22Rv1 (cell line): ENCODE measurements at regions not wholly inside any gene's neighbourhood (a gene's known extent, or its start where the extent isn't known, plus 50 kb on each side); places are given as distances from the start of the nearest gene placed in this dataset.

Experiments
- ZFX ChIP-seq: fragments of 450-650 bp; IDR thresholded peaks from 2 replicates; pipeline ENCODE4 v1.6.1; 2017; ENCODE audit warnings: antibody characterized with exemption, borderline replicate concordance
- TF ChIP-seq, protein P1 (sequence below): fragments of 450-650 bp; IDR thresholded peaks from 2 replicates; pipeline ENCODE4 v1.5.1; 2017; ENCODE audit warnings: mild to moderate bottlenecking

DNA sequence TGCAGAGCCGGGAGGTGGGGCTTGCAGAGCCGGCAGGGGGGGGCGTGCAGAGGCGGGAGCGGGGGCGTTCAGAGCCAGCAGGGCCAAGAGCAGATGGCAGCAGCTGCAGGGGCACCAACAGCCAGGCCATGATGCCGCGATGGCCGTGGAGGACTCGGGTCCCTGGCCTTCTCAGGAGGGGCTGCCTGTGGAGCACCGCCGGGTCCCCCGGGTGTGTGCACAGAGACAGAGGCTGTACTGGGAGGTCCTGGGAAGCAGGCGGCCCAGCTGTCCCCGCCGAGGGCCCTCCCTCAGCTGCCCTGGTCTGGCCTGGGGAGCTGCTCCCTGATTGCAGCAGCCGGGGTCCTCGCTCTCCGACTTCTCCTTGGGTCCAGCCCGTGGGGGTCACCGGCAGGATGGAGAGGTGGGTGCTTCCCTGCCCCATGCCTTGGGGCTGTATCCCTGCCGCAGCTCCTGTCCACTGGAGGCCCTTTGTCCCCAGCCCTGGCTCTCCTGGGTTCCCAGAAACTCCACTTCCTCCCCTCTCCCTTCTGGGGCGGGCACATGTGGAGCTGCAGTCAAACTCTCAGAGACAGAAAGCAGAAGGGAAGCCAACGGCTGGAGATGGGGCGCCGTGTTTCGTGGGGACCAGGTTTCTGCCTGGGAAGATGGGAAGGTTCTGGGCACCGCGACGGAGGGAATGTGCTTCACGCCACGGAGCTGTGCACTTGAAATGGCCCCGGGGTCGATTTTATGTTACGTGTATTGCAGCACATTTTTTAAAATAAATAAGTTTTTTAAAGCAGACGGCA is 75.8 kb upstream of the GALNT9 start:
- TF ChIP-seq, protein P1, sequence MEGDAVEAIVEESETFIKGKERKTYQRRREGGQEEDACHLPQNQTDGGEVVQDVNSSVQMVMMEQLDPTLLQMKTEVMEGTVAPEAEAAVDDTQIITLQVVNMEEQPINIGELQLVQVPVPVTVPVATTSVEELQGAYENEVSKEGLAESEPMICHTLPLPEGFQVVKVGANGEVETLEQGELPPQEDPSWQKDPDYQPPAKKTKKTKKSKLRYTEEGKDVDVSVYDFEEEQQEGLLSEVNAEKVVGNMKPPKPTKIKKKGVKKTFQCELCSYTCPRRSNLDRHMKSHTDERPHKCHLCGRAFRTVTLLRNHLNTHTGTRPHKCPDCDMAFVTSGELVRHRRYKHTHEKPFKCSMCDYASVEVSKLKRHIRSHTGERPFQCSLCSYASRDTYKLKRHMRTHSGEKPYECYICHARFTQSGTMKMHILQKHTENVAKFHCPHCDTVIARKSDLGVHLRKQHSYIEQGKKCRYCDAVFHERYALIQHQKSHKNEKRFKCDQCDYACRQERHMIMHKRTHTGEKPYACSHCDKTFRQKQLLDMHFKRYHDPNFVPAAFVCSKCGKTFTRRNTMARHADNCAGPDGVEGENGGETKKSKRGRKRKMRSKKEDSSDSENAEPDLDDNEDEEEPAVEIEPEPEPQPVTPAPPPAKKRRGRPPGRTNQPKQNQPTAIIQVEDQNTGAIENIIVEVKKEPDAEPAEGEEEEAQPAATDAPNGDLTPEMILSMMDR = no peak
- TF ChIP-seq ZFX = no peak
